Endodermal cell (in vitro differentiated cells): ENCODE measurements at regions not wholly inside any gene's neighbourhood (a gene's known extent, or its start where the extent isn't known, plus 50 kb on each side); places are given as distances from the start of the nearest gene placed in this dataset.

Experiments used
- DNase-seq: peaks from one replicate; pipeline ENCODE4 v3.0.0-alpha.2; 2017
- H3K27ac ChIP-seq: 2 replicates; pipeline ENCODE4 v1.5.1; 2013; ENCODE audit warnings: mild to moderate bottlenecking, low read depth, low read length, moderate library complexity
- H3K27me3 ChIP-seq: 2 replicates; pipeline ENCODE4 v1.6.1; 2013; ENCODE audit warnings: mild to moderate bottlenecking, low read length, moderate library complexity; ENCODE audit not compliant: insufficient read depth, control insufficient read depth, poor library complexity, severe bottlenecking
- H3K36me3 ChIP-seq: 2 replicates; pipeline ENCODE4 v1.7.0; 2013; ENCODE audit warnings: mild to moderate bottlenecking, low read length, moderate library complexity; ENCODE audit not compliant: control insufficient read depth, insufficient read depth
- H3K4me1 ChIP-seq: one replicate; pipeline ENCODE4 v1.7.0; 2013; ENCODE audit warnings: low read length; ENCODE audit not compliant: control insufficient read depth, insufficient read depth
- H3K4me3 ChIP-seq: 2 replicates; pipeline ENCODE4 v1.5.1; 2013; ENCODE audit warnings: mild to moderate bottlenecking, low read length, moderate library complexity
- H3K9ac ChIP-seq: 2 replicates; pipeline ENCODE4 v1.6.1; 2013; ENCODE audit warnings: mild to moderate bottlenecking, low read length, moderate library complexity; ENCODE audit not compliant: poor library complexity, severe bottlenecking; ENCODE audit errors: extremely low read depth
- H3K9me3 ChIP-seq: 2 replicates; pipeline ENCODE4 v1.6.1; 2013; ENCODE audit warnings: mild to moderate bottlenecking, low read length, moderate library complexity; ENCODE audit not compliant: control insufficient read depth
- H3K27ac Mint-ChIP-seq: 2 replicates; pipeline ENCODE4 v1.8.0; 2020; ENCODE audit warnings: mixed read lengths
- H3K27me3 Mint-ChIP-seq: 2 replicates; pipeline ENCODE4 v1.8.0; 2021; ENCODE audit warnings: mild to moderate bottlenecking, mixed read lengths; ENCODE audit not compliant: insufficient read depth
- H3K36me3 Mint-ChIP-seq: 2 replicates; pipeline ENCODE4 v1.8.0; 2020; ENCODE audit warnings: low read depth, mixed read lengths
- H3K4me1 Mint-ChIP-seq: 2 replicates; pipeline ENCODE4 v1.8.0; 2020; ENCODE audit warnings: mixed read lengths
- H3K4me3 Mint-ChIP-seq: 2 replicates; pipeline ENCODE4 v1.8.0; 2020; ENCODE audit warnings: mild to moderate bottlenecking, moderate library complexity, mixed read lengths
- H3K9me3 Mint-ChIP-seq: 2 replicates; pipeline ENCODE4 v1.8.0; 2020; ENCODE audit warnings: mild to moderate bottlenecking, mixed read lengths
- WGBS, 2 experiments: methylation state at CpG; one replicate each; pipeline versions ENCODE4 v1.1.5 to v1.1.7; 2013; ENCODE audit warnings: missing lambda C conversion rate in 2 of 2, mixed read lengths in 1 of 2; ENCODE audit not compliant: insufficient coverage in 1 of 2, insufficient read length in 1 of 2; 5-methylcytosine and 5-hydroxymethylcytosine counted together
- TF ChIP-seq, protein P1 (sequence below): fragments of 200-600 bp; sonication (generic); conservative IDR thresholded peaks from 2 replicates; pipeline ENCODE4 v1.5.0; 2021; ENCODE audit warnings: antibody characterized with exemption, mild to moderate bottlenecking

GRCh38 chr4:136124251-136124745 is 1408.0 kb downstream of the PCDH18 start:
- H3K27me3 ChIP-seq, result no peaks in the 10 kb centered on the region
- H3K4me1 Mint-ChIP-seq, result no peaks in the 10 kb centered on the region
- H3K27me3 Mint-ChIP-seq, result no peaks in the 10 kb centered on the region
- H3K36me3 ChIP-seq, result no peaks in the 10 kb centered on the region
- H3K27ac ChIP-seq, result no peak overlapping the region
- no peak overlapping the region for H3K4me3 ChIP-seq
- H3K27ac Mint-ChIP-seq, result no peak overlapping the region
- H3K9me3 ChIP-seq, result no peaks in the 10 kb centered on the region
- no peak for DNase-seq
- H3K9ac ChIP-seq, result no peak overlapping the region
- H3K4me1 ChIP-seq, result no peaks in the 10 kb centered on the region
- peaks cover 4% of the 10 kb centered on the region for H3K9me3 Mint-ChIP-seq
- TF ChIP-seq, protein P1, sequence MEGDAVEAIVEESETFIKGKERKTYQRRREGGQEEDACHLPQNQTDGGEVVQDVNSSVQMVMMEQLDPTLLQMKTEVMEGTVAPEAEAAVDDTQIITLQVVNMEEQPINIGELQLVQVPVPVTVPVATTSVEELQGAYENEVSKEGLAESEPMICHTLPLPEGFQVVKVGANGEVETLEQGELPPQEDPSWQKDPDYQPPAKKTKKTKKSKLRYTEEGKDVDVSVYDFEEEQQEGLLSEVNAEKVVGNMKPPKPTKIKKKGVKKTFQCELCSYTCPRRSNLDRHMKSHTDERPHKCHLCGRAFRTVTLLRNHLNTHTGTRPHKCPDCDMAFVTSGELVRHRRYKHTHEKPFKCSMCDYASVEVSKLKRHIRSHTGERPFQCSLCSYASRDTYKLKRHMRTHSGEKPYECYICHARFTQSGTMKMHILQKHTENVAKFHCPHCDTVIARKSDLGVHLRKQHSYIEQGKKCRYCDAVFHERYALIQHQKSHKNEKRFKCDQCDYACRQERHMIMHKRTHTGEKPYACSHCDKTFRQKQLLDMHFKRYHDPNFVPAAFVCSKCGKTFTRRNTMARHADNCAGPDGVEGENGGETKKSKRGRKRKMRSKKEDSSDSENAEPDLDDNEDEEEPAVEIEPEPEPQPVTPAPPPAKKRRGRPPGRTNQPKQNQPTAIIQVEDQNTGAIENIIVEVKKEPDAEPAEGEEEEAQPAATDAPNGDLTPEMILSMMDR, result no peak
- 96 to 100% methylated on average over 1 of the region's 1 CpG for WGBS, 2 experiments
- no peak overlapping the region for H3K4me3 Mint-ChIP-seq
- no peaks in the 10 kb centered on the region for H3K36me3 Mint-ChIP-seq

- Mint-ChIP-seq H3K4me3 (no peak overlapping the region), H3K36me3 (no peaks in the 10 kb centered on the region), H3K4me1 (peaks cover 7% of the 10 kb centered on the region), H3K27ac (no peak overlapping the region), H3K9me3 (no peaks in the 10 kb centered on the region), H3K27me3 (no peaks in the 10 kb centered on the region)
- no peaks in the 10 kb centered on the region for H3K4me1 ChIP-seq
- TF ChIP-seq, protein P1, result no peak
- H3K9me3 ChIP-seq, result no peaks in the 10 kb centered on the region
- H3K27ac ChIP-seq, result no peak overlapping the region
- H3K9ac ChIP-seq, result no peak overlapping the region
- H3K27me3 ChIP-seq, result no peaks in the 10 kb centered on the region
- H3K36me3 ChIP-seq, result no peaks in the 10 kb centered on the region
- H3K4me3 ChIP-seq, result no peak overlapping the region
- DNase-seq, result no peak
Observed at GRCh38 chr4:136121426-136121825, 1410.9 kb downstream of the PCDH18 start.

DNA sequence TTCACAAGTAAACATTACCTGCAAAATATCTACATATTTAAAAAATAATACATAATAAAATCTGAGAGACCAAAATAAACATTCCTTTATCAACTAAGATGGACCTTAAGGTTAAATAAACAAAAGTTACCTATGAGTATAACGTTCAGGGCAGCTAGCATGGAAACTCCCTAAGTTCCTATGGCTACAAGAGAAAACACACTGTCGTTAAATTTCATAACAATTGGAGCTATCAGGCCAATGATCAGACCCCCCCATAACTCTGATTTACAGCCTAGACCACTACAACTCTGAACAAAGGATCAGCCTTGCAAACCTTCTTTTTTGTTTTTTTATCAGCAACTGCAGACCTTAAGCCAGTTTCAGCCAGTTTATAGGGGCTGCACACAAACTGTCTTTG is 1418.4 kb downstream of the PCDH18 start:
- H3K27me3 ChIP-seq, result no peaks in the 10 kb centered on the region
- H3K27ac Mint-ChIP-seq, result no peak overlapping the region
- H3K36me3 Mint-ChIP-seq, result no peaks in the 10 kb centered on the region
- H3K36me3 ChIP-seq, result no peaks in the 10 kb centered on the region
- TF ChIP-seq, protein P1, result no peak
- H3K4me1 Mint-ChIP-seq, result peaks cover 12% of the 10 kb centered on the region
- no peaks in the 10 kb centered on the region for H3K4me1 ChIP-seq
- no peak overlapping the region for H3K4me3 Mint-ChIP-seq
- no peak overlapping the region for H3K4me3 ChIP-seq
- DNase-seq, result no peak
- WGBS, 2 experiments, result 75 to 87% methylated on average over 2 of the region's 2 CpGs
- no peaks in the 10 kb centered on the region for H3K9me3 ChIP-seq
- H3K27me3 Mint-ChIP-seq, result no peaks in the 10 kb centered on the region
- no peak overlapping the region for H3K9ac ChIP-seq
- H3K27ac ChIP-seq, result no peak overlapping the region
- no peaks in the 10 kb centered on the region for H3K9me3 Mint-ChIP-seq
